ENCODE measurements at regions not wholly inside any gene's neighbourhood (a gene's known extent, or its start where the extent isn't known, plus 50 kb on each side); places are given as distances from the start of the nearest gene placed in this dataset.

GRCh38 chr2:67712484-67712883, 315.4 kb downstream of the ETAA1 start:
- no peak for DNase-seq

- no peak for DNase-seq
These were observed 316.2 kb downstream of the ETAA1 start for GRCh38 chr2:67713376-67713775.

- no peak for DNase-seq
These were observed 319.8 kb downstream of the ETAA1 start for GRCh38 chr2:67716895-67717396.

GRCh38 chr2:67717692-67718091, 320.6 kb downstream of the ETAA1 start:
- DNase-seq = no peak

- DNase-seq = no peak
These were observed 322.2 kb downstream of the ETAA1 start for GRCh38 chr2:67719351-67719750.

- no peak for DNase-seq
These were observed 324.4 kb downstream of the ETAA1 start for GRCh38 chr2:67721516-67721915.

GRCh38 chr2:67724261-67724660, 327.1 kb downstream of the ETAA1 start:
- DNase-seq = no peak

- DNase-seq = no peak
These were observed 328.6 kb downstream of the ETAA1 start for GRCh38 chr2:67725731-67726130.

- DNase-seq = peak; percentile 32
These were observed 329.3 kb downstream of the ETAA1 start for GRCh38 chr2:67726416-67726815.

- no peak for DNase-seq
These were observed 330.0 kb downstream of the ETAA1 start for GRCh38 chr2:67727131-67727530.

- DNase-seq = no peak
These were observed 330.5 kb downstream of the ETAA1 start for GRCh38 chr2:67727623-67728022.

GRCh38 chr2:67729474-67729873, 332.3 kb downstream of the ETAA1 start:
- no peak for DNase-seq

- no peak for DNase-seq
These were observed 329.3 kb downstream of the C1D start for GRCh38 chr2:67733517-67733916.

- no peak for DNase-seq
These were observed 310.6 kb downstream of the C1D start for GRCh38 chr2:67752199-67752598.

GRCh38 chr2:67752969-67753368, 309.8 kb downstream of the C1D start:
- DNase-seq = no peak

GRCh38 chr2:67755156-67755882, 307.5 kb downstream of the C1D start:
- peak; percentile 34 for DNase-seq

- no peak for DNase-seq
These were observed 301.8 kb downstream of the C1D start for GRCh38 chr2:67760995-67761394.

GRCh38 chr2:67771380-67771779, 291.4 kb downstream of the C1D start:
- no peak for DNase-seq

GRCh38 chr2:67772216-67773170, 290.3 kb downstream of the C1D start:
- no peak for DNase-seq

GRCh38 chr2:67773851-67774250, 289.0 kb downstream of the C1D start:
- no peak for DNase-seq

GRCh38 chr2:67776276-67776675, 286.5 kb downstream of the C1D start:
- no peak for DNase-seq

- no peak for DNase-seq
These were observed 285.8 kb downstream of the C1D start for GRCh38 chr2:67777010-67777409.

GRCh38 chr2:67777836-67778429, 284.9 kb downstream of the C1D start:
- DNase-seq = no peak
